Mucosa of descending colon (tissue), 3 donors: ENCODE measurements at regions not wholly inside any gene's neighbourhood (a gene's known extent, or its start where the extent isn't known, plus 50 kb on each side); places are given as distances from the start of the nearest gene placed in this dataset.

ENCODE experiments used
- ATAC-seq: fragments of 200-7000 bp; cut with Tn5 transposase; one replicate; pipeline ENCODE4 v1.9.1; 2020; ENCODE audit warnings: mild to moderate bottlenecking, moderate library complexity
- DNase-seq, 3 donors: peaks; one replicate each; pipeline ENCODE4 v3.0.0-alpha.2; 2020
- H3K36me3 ChIP-seq: fragments of 200-600 bp; one replicate; pipeline ENCODE4 v1.8.0; 2021; ENCODE audit warnings: low read depth, mild to moderate bottlenecking
- H3K4me1 ChIP-seq: fragments of 200-600 bp; one replicate; pipeline ENCODE4 v1.8.0; 2021; ENCODE audit warnings: low read depth, mild to moderate bottlenecking
- H3K4me3 ChIP-seq: fragments of 200-600 bp; one replicate; pipeline ENCODE4 v1.8.0; 2021; ENCODE audit warnings: mild to moderate bottlenecking
- H3K9me3 ChIP-seq: fragments of 200-600 bp; one replicate; pipeline ENCODE4 v1.8.0; 2021; ENCODE audit warnings: mild to moderate bottlenecking
- intact Hi-C, 2 donors: fragments of 100-400 bp; cut with DNase I in 1 of 2; cut with micrococcal nuclease in 1 of 2; formaldehyde crosslinking; loops; one replicate each; pipeline versions ENCODE4 v1.11.0 to v1.11.1; 2022; cut with DNase I, micrococcal nuclease
- TF ChIP-seq, protein P1 (sequence below): fragments of 200-600 bp; IDR thresholded peaks from one replicate; pipeline ENCODE4 v1.8.0; 2022; ENCODE audit warnings: antibody characterized with exemption, mild to moderate bottlenecking
- donor health status: DM: no; HTN: no; CAD: no; lungs with moderate emphysema.
- donor health status: DM: no; HTN: no; CAD: no.
- donor health status: DM: no; HTN: yes; CAD: no.

DNA sequence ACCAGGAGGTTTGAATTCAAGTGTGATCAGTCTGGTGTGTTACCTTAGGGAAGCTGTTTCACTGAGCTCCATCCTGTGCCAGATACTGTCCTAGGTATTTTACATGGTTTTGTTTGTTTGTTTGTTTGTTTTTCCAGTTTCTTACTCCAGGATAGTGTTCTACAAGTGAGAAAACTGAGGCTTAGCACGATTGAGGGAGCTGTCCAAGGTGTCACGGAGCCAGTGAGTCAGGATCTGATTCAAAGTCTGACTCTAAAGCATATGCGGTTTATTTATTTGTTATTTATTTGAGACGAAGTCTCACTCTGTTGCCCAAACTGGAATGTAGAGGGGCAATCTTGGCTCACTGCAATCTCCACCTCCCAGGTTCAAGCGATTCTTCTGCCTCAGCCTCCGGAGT, 79.7 kb upstream of the GNG2 start:
- H3K4me3 ChIP-seq, result no peak overlapping the region
- ATAC-seq, result no peak
- TF ChIP-seq, protein P1, sequence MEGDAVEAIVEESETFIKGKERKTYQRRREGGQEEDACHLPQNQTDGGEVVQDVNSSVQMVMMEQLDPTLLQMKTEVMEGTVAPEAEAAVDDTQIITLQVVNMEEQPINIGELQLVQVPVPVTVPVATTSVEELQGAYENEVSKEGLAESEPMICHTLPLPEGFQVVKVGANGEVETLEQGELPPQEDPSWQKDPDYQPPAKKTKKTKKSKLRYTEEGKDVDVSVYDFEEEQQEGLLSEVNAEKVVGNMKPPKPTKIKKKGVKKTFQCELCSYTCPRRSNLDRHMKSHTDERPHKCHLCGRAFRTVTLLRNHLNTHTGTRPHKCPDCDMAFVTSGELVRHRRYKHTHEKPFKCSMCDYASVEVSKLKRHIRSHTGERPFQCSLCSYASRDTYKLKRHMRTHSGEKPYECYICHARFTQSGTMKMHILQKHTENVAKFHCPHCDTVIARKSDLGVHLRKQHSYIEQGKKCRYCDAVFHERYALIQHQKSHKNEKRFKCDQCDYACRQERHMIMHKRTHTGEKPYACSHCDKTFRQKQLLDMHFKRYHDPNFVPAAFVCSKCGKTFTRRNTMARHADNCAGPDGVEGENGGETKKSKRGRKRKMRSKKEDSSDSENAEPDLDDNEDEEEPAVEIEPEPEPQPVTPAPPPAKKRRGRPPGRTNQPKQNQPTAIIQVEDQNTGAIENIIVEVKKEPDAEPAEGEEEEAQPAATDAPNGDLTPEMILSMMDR, result no peak
- no peak for DNase-seq
- intact Hi-C loops, result loop anchor here in 1 of 2 donors (10.0 kb wide), 1 partner anchor 496 kb away; no protein-coding TSS in a partner anchor
- no peaks in the 10 kb centered on the region for H3K9me3 ChIP-seq
- H3K4me1 ChIP-seq, result no peaks in the 10 kb centered on the region
- H3K36me3 ChIP-seq, result no peaks in the 10 kb centered on the region

DNA sequence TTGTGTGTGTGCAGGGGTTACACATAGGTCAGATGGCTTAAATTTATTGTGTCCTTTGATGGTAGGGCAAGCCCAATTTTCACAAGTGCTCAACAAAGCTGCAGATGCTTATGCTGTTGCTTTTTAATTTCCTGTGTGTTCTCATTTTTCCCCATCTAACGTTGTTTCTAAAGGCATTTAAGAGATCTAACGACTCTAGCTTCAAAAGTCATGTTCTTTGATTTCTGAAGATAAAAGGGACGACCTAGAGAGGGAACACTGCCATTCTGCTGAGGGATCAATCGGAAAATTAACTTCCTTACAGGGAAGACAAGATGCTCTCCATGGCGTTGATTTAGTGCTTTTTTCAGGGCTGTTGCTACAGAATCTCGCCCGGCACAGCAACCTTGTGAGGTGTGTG, 79.0 kb upstream of the GNG2 start:
- peaks cover 3% of the 10 kb centered on the region for H3K9me3 ChIP-seq
- no peaks in the 10 kb centered on the region for H3K4me1 ChIP-seq
- no peaks in the 10 kb centered on the region for H3K36me3 ChIP-seq
- ATAC-seq (no peak), DNase-seq (no peak)
- TF ChIP-seq, protein P1, result no peak
- H3K4me3 ChIP-seq, result no peak overlapping the region
- intact Hi-C loops, result loop anchor here in 1 of 2 donors (10.0 kb wide), 1 partner anchor 497 kb away; no protein-coding TSS in a partner anchor

DNA sequence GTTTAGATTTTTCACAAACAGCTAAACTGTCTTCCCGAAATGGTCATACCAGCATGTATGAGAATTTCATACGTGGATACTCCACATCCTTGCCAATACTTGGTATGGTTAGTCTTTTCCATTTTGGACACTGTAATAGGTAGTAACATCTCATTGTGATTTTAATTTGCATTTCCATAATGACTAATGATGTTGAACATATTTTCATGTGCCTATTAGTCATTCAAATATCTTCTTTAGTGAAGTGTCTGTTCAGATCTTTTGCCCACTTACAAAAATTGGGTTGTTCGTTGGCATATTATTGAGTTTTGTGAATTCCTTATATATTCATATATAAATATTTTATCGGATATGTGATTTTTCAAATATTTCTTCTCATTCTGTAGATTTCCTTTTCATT, 78.0 kb upstream of the GNG2 start:
- H3K4me1 ChIP-seq, result no peaks in the 10 kb centered on the region
- H3K4me3 ChIP-seq, result no peak overlapping the region
- H3K9me3 ChIP-seq, result peaks cover 7% of the 10 kb centered on the region
- ATAC-seq, result no peak
- H3K36me3 ChIP-seq, result no peaks in the 10 kb centered on the region
- TF ChIP-seq, protein P1, result no peak
- intact Hi-C loops, result loop anchor here in 1 of 2 donors (10.0 kb wide), 1 partner anchor 498 kb away; no protein-coding TSS in a partner anchor
- DNase-seq, result no peak

DNA sequence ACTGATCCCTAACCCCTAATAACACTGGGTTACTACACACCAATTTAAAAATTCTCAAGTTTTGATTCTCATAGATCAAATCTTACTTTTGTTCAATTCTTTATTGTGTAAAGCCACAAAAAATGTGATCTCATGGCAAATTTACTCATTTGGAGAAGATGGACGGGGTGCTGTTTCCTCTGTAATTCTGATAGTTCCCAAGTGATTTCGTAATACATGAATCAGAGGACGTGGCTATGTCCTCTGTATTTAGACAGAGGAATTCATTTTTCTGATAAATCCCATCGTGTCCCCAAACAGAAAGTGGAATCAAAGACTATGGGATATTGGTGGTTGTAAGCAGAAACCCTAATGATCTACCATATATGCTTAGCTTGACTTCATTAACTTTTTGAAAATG, 76.6 kb upstream of the GNG2 start:
- H3K4me1 ChIP-seq, result no peaks in the 10 kb centered on the region
- DNase-seq (no peak), ATAC-seq (no peak)
- H3K36me3 ChIP-seq, result no peaks in the 10 kb centered on the region
- peaks cover 7% of the 10 kb centered on the region for H3K9me3 ChIP-seq
- TF ChIP-seq, protein P1, result no peak
- H3K4me3 ChIP-seq, result no peak overlapping the region
- intact Hi-C loops, result loop anchor here in 1 of 2 donors (10.0 kb wide), 1 partner anchor 499 kb away; no protein-coding TSS in a partner anchor

DNA sequence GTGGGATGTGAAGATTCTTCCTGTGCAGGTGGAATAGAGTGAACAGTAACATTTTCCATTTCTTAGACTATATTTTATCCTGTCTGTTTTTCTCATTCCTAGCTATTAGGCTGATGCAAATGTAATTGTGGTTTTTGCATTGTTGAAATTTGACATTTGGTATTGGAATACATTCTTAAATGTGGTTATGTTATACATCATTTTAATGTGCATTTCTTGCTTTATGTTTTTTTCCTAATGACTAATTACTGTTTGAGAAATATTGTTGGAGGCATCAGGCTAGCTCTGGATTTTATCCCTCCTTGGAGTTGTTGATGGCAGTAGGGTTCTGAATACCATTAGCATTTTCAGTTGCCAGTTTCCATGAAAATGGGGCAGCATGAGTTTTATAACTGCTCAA, 75.9 kb upstream of the GNG2 start:
- TF ChIP-seq, protein P1, result no peak

DNA sequence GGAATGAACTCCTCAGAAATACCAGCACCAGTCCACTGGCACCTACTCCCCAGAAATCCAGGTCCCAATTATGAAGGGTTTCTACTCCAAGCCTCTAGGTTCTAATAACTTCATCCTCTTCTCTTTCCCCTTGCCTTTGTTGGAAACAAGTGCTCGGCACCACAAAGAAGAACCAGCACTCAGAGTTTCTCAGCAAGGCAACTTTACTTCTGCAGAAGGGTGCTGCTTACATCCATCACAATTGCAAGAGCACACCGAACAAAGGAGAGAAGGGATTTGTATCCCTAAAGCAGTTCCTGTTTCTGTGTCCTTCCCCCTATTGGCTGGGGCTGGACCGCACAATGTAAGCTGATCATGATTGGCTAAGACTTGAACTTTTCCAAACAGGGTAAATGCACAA, 74.2 kb upstream of the GNG2 start:
- TF ChIP-seq, protein P1, result no peak
- DNase-seq (no peak), ATAC-seq (no peak)
- no peak overlapping the region for H3K4me3 ChIP-seq
- intact Hi-C loops, result loop anchor here in 1 of 2 donors (10.0 kb wide), 1 partner anchor 501 kb away; no protein-coding TSS in a partner anchor
- H3K4me1 ChIP-seq, result no peaks in the 10 kb centered on the region
- H3K9me3 ChIP-seq, result peaks cover 7% of the 10 kb centered on the region
- H3K36me3 ChIP-seq, result no peaks in the 10 kb centered on the region

More for the DNA sequence above, 75.9 kb upstream of the GNG2 start:
- ATAC-seq (no peak), DNase-seq (no peak)
- Histone ChIP-seq H3K9me3 (peaks cover 7% of the 10 kb centered on the region), H3K36me3 (no peaks in the 10 kb centered on the region), H3K4me1 (no peaks in the 10 kb centered on the region), H3K4me3 (no peak overlapping the region)
- intact Hi-C loops, result loop anchor here in 1 of 2 donors (10.0 kb wide), 1 partner anchor 500 kb away; no protein-coding TSS in a partner anchor
